ENCODE measurements at regions not wholly inside any gene's neighbourhood (a gene's known extent, or its start where the extent isn't known, plus 50 kb on each side); places are given as distances from the start of the nearest gene placed in this dataset.
A peak's percentile ranks its signal among the peaks of the same experiment; 100 is the strongest.
"Not testable (repeated sequence)": the region's sequence is repeated elsewhere in the genome, so short reads cannot be mapped to it uniquely, and the experiment has no call there.

GRCh38 chr6:130676077-130676772, 151.0 kb upstream of the SMLR1 start:
- DNase-seq: no peak

GRCh38 chr6:130676773-130677144, 150.4 kb upstream of the SMLR1 start:
- no peak for DNase-seq

- DNase-seq: no peak
Measured at GRCh38 chr6:130677312-130677711, 149.9 kb upstream of the SMLR1 start.

GRCh38 chr6:130677766-130678165, 149.4 kb upstream of the SMLR1 start:
- no peak for DNase-seq

- no peak for DNase-seq
Measured at GRCh38 chr6:130679684-130680083, 147.5 kb upstream of the SMLR1 start.

- DNase-seq: no peak
Measured at GRCh38 chr6:130680116-130680515, 147.1 kb upstream of the SMLR1 start.

- DNase-seq: no peak
Measured at GRCh38 chr6:130681028-130681427, 146.2 kb upstream of the SMLR1 start.

- no peak for DNase-seq
Measured at GRCh38 chr6:130682066-130682465, 145.1 kb upstream of the SMLR1 start.

- DNase-seq: no peak
Measured at GRCh38 chr6:130683761-130684517, 143.3 kb upstream of the SMLR1 start.

GRCh38 chr6:130692659-130693058, 134.5 kb upstream of the SMLR1 start:
- DNase-seq: no peak

GRCh38 chr6:130693944-130694343, 133.3 kb upstream of the SMLR1 start:
- DNase-seq: no peak

GRCh38 chr6:130694606-130695005, 132.6 kb upstream of the SMLR1 start:
- DNase-seq: no peak

GRCh38 chr6:130696806-130697205, 130.4 kb upstream of the SMLR1 start:
- DNase-seq: no peak

- no peak for DNase-seq
Measured at GRCh38 chr6:130697271-130697994, 129.8 kb upstream of the SMLR1 start.

- peak; percentile 60 for DNase-seq
Measured at GRCh38 chr6:130697995-130698535, 129.1 kb upstream of the SMLR1 start.

- no peak for DNase-seq
Measured at GRCh38 chr6:130699742-130700141, 127.5 kb upstream of the SMLR1 start.

GRCh38 chr6:130700397-130700796, 126.8 kb upstream of the SMLR1 start:
- DNase-seq: no peak

- no peak for DNase-seq
Measured at GRCh38 chr6:130708338-130708737, 118.9 kb upstream of the SMLR1 start.

GRCh38 chr6:130711641-130712040, 115.6 kb upstream of the SMLR1 start:
- DNase-seq: not testable (repeated sequence)

- no peak for DNase-seq
Measured at GRCh38 chr6:130713144-130713543, 114.1 kb upstream of the SMLR1 start.

GRCh38 chr6:130715058-130715457, 112.1 kb upstream of the SMLR1 start:
- DNase-seq: no peak

- no peak for DNase-seq
Measured at GRCh38 chr6:130716466-130716865, 110.7 kb upstream of the SMLR1 start.

GRCh38 chr6:130717657-130718056, 109.5 kb upstream of the SMLR1 start:
- no peak for DNase-seq
